ENCODE measurements at regions not wholly inside any gene's neighbourhood (a gene's known extent, or its start where the extent isn't known, plus 50 kb on each side); places are given as distances from the start of the nearest gene placed in this dataset.

DNA sequence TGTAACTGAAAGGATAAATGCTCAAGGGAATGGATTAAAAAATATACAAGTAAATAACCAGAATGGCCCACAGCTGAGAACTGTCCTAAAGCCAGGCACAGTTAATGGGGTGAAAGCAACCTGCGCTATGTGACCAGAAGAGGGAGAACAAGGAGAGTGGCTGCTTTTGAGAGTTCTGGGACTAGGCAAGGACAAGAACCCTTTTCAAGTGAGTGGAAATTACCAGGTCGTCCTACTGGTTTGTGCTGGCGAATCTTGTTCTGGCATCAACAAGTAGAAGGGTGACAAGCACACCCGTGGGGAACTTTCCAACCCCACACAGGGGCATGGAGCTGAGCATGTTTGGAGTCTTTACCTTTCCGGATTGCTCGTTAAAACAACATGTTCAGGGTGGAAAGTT, 82.8 kb downstream of the TMEM17 start:
- ATAC-seq (no peak), DNase-seq (ENCODE audit: low spot score in 2 of 2) (peak in 1 of 2 donors; percentile 41)
- Mint-ChIP-seq H3K9me3 (no peaks in the 10 kb centered on the region), H3K36me3 (no peaks in the 10 kb centered on the region), H3K27ac (no peak overlapping the region)

DNA sequence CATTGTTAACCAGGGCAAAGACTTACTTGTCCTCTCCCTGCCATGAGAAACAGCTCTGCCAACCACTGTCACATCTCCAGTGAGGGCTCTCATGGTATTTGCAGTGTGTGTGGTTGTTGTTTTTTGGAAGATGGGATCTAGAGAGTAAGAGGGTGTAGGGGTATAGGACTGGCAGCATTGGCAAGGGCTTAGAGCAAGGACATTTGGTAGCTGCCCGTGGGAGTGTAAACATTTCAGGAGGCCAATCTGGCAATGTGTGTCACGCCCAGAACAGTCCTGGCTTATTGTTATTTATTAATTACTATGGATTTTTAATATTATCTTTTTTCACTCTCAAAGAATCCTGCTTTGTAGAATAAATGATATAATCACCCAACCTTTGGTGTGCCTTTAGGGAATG, 90.5 kb downstream of the TMEM17 start:
- ATAC-seq (no peak), DNase-seq (ENCODE audit: low spot score in 2 of 2) (no peak)
- H3K36me3 Mint-ChIP-seq = no peaks in the 10 kb centered on the region
- H3K27ac Mint-ChIP-seq = no peak overlapping the region
- H3K9me3 Mint-ChIP-seq = no peaks in the 10 kb centered on the region

DNA sequence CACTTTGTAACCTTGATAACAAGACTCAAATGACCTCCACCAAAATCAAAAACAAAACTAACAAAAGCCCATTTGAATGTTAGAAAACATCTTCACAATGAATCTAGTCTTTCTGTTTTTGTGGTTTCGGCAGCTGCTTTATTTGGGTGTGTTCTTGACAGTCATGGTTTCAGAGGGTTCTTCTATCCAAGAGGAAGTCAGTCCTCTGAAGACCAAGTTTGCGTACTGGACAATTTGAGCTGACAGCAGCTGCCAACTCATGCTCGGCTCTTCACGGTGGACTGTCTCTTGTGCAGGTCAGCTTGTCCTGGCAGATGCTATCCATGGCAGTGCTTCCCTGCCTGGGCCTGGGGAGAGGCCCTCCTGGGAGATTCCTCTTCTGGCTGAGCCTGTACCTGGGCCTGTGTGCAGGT, 91.0 kb downstream of the TMEM17 start:
- Mint-ChIP-seq H3K36me3 (no peaks in the 10 kb centered on the region), H3K9me3 (no peaks in the 10 kb centered on the region), H3K27ac (no peak overlapping the region)
- ATAC-seq = peak in 1 of 2 donors; percentile 40
- no peak for DNase-seq (ENCODE audit: low spot score in 2 of 2)

DNA sequence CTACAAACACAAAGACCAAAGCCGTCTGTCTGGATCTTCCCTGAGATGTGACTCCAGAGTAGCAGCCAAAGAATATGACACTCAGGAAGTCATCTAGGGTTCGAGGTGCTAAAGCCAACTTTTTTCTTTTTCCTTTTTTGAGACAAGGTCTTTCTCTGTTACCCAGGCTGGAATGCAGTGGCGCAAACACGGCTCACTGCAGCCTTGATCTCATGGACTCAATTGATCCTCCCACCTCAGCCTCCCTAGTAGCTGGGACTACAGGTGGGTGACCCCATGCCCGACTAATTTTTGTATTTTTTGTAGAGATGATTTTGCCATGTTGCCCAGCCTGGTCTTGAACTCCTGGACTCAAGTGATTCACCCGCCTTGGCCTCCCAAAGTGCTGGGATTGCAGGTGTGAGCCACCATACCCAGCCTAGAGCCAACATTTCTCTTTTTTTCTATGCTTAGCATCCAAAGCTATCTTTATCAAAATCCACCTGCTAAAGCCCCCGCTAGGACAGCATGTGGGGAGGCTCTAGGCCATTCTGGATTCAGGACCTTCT, 92.8 kb downstream of the TMEM17 start:
- DNase-seq (ENCODE audit: low spot score in 2 of 2) (no peak), ATAC-seq (no peak)
- Mint-ChIP-seq H3K9me3 (no peaks in the 10 kb centered on the region), H3K27ac (peak overlapping the region in 1 of 2 donors; percentile 27), H3K36me3 (no peaks in the 10 kb centered on the region)

DNA sequence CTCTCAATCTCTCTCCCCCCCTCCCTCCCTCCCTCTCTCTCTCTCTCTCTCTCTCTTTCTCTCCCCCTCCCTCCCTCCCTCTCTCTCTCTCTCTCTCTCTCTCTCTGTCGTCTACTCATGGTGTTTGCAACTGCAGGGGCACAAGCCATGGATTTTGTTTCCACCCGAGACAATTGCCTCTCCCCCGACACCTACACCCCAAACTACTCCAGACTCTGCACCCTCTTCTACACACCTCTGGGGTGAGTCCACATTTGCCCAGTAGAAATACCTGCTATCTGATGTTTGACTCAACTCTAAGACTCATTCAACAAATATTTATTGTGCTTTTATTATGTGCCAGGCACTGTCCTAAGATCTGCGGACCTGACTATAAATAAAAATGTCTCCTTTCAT, 93.7 kb downstream of the TMEM17 start:
- H3K9me3 Mint-ChIP-seq = no peaks in the 10 kb centered on the region
- no peaks in the 10 kb centered on the region for H3K36me3 Mint-ChIP-seq
- ATAC-seq = peak in 1 of 2 donors; percentile 15
- no peak for DNase-seq (ENCODE audit: low spot score in 2 of 2)
- H3K27ac Mint-ChIP-seq = peak overlapping the region in 1 of 2 donors; percentile 22

DNA sequence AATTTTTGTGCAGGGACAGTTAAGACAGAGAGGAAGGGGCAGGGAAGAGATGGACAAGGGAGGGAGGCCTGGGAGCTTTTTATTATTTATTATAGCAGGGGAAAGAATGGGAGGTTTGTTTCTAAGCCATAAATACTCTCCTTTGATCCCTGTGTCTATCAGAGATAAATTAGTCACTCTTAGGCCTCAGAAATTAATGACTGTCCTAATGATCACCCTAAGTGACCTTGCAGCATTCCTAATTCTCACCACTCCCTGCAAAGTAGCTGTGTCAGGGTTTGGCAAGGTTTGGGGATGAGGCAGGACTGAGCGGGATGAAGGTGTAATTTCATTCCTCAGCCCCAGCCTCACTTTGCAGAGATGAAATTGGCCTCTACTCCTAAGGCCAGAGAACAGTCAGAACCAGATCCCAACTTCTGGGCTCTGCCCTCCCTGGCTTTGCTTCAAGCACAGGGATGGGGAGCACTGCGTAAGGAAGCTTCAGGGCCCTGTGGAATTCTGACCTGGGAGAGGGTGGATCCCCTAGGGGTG, 95.0 kb downstream of the TMEM17 start:
- Mint-ChIP-seq H3K27ac (peak overlapping the region in 1 of 2 donors; percentile 7), H3K9me3 (no peaks in the 10 kb centered on the region), H3K36me3 (no peaks in the 10 kb centered on the region)
- DNase-seq (ENCODE audit: low spot score in 2 of 2) = no peak
- ATAC-seq = no peak

DNA sequence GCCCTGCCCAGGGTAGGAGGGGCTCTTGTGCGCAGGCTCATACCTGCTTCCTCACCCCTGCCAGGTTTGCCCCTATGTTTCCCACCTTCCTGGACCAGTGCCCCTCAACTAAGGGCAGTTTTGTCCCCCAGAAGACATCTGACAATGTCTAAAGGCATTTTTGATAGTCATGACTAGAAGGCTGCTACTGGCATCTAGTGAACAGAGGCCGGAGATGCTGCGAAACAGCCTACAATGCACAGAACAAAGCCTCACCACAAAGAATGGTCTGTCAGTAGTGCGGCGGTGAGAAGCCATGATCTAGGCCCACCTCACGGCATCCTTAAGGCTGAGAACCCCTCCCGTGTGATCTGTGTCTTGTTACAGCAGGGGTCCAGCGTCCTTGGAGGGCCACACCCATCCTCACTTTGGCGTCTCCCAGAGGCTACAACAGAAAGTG, 96.0 kb downstream of the TMEM17 start:
- DNase-seq (ENCODE audit: low spot score in 2 of 2) (no peak), ATAC-seq (peak in 1 of 2 donors; percentile 26)
- Mint-ChIP-seq H3K36me3 (no peaks in the 10 kb centered on the region), H3K27ac (no peak overlapping the region), H3K9me3 (no peaks in the 10 kb centered on the region)

DNA sequence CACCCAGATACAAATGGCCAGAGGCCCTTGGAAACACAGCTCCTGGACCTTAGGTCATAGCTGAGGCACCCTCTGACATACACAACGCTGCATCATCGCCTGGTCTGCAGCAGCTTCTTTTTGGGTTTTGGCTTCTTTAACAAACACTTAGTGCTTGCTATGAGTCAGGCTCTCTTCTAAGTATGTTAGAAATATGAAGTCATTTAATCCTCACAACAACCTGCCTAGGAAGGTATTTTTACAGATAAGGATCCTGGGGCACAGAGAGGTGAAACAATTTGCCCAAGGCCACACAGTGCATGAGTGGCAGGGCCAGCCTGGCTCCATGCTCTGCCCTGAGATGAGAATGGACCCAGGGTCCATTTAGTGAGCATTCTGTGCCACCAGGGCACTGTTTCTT, 96.6 kb downstream of the TMEM17 start:
- Mint-ChIP-seq H3K27ac (no peak overlapping the region), H3K9me3 (no peaks in the 10 kb centered on the region), H3K36me3 (no peaks in the 10 kb centered on the region)
- ATAC-seq (peak; percentile 32 to 60), DNase-seq (ENCODE audit: low spot score in 2 of 2) (no peak)

DNA sequence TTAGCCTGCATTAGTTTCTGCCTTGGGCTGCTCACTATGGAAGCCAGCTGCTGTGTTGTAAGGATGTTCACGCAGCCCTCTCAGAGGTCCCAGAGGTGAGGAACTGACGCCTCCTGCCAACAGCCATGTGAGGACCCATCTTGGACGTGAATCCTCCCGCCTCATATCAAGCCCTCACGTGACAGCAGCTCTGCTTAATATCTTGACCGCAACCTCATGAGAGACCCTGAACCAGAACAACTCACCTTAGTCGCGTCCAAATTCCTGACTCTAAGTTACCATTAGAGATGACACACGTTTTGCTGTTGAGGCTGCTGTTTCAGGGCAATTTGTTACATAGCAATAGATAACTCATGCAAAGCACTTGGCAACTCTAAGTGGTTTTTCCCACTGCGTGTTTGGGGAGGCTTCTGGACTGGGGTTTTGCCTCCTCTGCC, 97.7 kb downstream of the TMEM17 start:
- H3K9me3 Mint-ChIP-seq = no peaks in the 10 kb centered on the region
- ATAC-seq (no peak), DNase-seq (ENCODE audit: low spot score in 2 of 2) (no peak)
- H3K36me3 Mint-ChIP-seq = no peaks in the 10 kb centered on the region
- peak overlapping the region in 1 of 2 donors; percentile 52 for H3K27ac Mint-ChIP-seq

DNA sequence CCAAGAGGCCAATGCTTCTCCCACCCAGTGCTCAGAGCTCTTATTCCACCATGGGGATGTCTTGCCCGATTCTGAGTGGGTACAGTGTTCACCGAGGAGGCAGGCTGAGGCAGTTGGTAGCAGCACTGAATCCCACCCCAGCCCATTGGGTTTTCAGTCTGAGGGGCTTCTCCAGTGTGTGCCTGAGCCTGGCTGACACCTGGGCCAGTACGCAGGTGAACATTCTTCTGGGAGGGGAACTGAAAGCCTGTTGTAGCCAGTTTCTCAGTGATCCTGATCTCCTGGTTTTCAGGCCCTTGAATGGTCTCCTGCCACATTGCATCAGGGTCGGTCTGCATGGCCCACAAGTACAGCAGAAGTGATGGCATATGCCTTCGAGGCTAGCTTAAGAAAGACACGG, 98.2 kb downstream of the TMEM17 start:
- Mint-ChIP-seq H3K36me3 (no peaks in the 10 kb centered on the region), H3K27ac (no peak overlapping the region), H3K9me3 (no peaks in the 10 kb centered on the region)
- DNase-seq (ENCODE audit: low spot score in 2 of 2) (no peak), ATAC-seq (no peak)

DNA sequence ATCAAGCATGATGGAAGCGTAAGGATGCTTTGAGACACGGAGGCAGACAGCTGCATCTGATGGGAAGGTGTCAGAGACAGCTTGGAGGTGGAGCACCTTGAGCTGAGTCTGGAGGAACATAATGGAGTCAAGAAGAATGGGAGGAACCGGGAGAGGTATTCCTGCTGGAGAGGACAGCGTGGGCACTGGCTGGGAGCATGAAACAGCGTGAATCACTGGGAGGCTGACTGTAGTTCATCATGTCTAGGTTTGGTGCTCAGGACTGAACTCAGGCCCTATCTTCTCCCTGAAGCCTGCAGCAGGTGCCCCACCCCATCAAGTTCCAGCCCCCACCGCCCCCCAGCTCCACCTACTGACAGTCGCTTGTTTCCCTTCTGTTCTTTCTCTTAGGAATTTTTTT, 98.6 kb downstream of the TMEM17 start:
- H3K27ac Mint-ChIP-seq = no peak overlapping the region
- DNase-seq (ENCODE audit: low spot score in 2 of 2) = no peak
- no peaks in the 10 kb centered on the region for H3K9me3 Mint-ChIP-seq
- no peak for ATAC-seq
- H3K36me3 Mint-ChIP-seq = no peaks in the 10 kb centered on the region

DNA sequence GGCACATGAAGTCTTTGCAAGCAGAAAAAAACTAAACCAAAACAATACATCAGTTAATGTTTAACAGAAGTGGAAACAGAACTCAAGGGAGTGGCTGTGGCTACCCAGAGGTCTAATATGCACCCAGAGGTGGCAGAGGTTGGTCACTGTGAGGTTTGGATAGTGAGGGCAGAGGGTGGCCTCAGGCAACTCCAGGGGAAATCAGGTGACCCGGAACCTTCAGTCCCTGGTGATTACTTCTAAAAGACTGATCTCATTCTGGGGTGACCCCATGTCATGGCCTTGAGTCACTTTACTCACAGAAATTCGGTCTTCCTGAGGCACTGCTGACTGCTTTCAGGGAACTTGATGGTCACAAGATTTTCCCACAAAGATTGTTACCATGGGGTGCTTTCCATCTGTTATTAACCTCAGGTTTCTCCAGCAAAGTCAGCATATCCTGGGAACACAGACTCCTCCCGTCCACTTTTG, 99.4 kb downstream of the TMEM17 start:
- H3K27ac Mint-ChIP-seq = no peak overlapping the region
- H3K9me3 Mint-ChIP-seq = no peaks in the 10 kb centered on the region
- DNase-seq (ENCODE audit: low spot score in 2 of 2) = no peak
- ATAC-seq = peak in 1 of 2 donors; percentile 31
- no peaks in the 10 kb centered on the region for H3K36me3 Mint-ChIP-seq

DNA sequence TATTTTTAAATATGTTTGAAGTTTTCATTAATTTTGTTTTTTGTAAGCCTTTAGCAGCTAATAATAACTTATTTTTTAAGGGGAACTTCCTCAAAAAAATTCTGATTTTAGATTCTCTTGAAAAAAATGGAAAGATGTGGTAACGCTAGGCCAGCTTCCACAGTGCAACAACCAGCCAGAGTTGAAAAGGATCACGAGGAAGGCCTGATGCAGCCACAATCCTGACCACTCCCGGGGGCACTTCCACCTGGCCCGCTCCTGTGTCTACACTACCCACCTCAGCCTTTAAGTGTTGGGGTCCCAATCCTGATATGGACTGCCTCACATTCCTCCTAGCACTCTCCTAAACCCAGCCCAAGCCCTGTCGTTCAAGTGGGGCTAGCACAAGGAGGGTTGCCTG, 101.1 kb downstream of the TMEM17 start:
- Mint-ChIP-seq H3K9me3 (no peaks in the 10 kb centered on the region), H3K27ac (no peak overlapping the region)
- ATAC-seq = no peak

DNA sequence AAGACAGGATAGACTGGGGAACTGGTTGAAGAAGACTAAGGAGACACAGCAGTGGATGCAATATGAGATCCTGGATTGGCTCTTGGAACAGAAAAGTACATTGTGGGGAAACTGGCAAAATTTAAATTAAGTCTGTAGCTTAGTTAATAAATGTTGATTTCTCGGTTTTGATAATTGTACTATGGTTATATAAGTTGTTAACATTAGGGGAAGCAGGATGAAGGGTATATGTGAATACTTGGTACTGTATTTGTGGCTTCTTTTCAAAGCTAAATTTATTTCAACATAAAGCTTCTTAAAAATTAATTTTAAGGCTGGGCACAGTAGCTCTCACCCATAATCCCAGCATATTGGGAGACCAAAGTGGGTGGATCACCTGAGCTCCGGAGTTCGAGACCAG, 103.8 kb downstream of the TMEM17 start:
- DNase-seq (ENCODE audit: low spot score in 2 of 2) = no peak
- no peak for ATAC-seq
- Mint-ChIP-seq H3K9me3 (no peaks in the 10 kb centered on the region), H3K36me3 (no peaks in the 10 kb centered on the region), H3K27ac (no peak overlapping the region)

More for the DNA sequence above, 101.1 kb downstream of the TMEM17 start:
- no peak for DNase-seq (ENCODE audit: low spot score in 2 of 2)
- H3K36me3 Mint-ChIP-seq = no peaks in the 10 kb centered on the region

DNA sequence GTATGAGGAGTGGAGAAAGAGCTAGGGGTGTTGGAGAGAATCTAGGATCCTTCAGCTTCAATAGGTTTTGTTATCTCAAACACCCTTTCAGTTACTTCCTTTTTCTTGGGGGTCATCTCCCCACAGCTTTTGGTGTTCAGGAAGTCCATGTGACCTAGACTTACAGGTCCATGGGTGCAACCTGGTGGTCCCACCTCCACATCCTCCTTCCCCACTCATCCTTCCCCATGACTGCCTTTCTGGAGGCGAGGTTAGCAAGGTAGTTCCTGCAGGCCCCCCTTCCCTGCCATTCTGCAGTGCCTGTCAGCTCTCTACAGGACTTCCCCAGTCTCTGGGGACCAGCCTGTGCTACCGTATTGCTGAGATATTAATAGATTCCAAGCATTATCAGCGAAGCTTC, 107.6 kb downstream of the TMEM17 start:
- Mint-ChIP-seq H3K36me3 (no peaks in the 10 kb centered on the region), H3K27ac (no peak overlapping the region), H3K9me3 (no peaks in the 10 kb centered on the region)
- DNase-seq (ENCODE audit: low spot score in 2 of 2) = no peak
- ATAC-seq = no peak

DNA sequence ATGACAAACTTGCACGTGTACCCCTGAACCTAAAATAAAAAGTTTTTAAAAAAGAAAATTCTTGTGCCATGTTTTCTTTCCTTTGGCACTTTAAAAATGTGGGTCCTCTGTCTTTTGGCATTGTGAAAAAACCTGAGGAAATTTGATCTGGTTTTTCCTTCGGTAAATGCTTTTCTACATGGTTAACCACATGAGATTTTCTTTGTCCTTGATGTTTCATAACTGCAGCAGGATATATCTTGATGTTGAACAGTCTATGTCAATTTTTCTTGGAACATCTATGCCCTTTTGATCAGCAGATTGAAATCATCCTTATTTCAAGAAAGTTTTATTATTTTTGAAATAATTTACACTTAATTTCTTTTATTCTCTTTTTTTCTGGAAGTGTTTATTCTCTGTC, 109.1 kb downstream of the TMEM17 start:
- no peak for ATAC-seq
- no peaks in the 10 kb centered on the region for H3K9me3 Mint-ChIP-seq

DNA sequence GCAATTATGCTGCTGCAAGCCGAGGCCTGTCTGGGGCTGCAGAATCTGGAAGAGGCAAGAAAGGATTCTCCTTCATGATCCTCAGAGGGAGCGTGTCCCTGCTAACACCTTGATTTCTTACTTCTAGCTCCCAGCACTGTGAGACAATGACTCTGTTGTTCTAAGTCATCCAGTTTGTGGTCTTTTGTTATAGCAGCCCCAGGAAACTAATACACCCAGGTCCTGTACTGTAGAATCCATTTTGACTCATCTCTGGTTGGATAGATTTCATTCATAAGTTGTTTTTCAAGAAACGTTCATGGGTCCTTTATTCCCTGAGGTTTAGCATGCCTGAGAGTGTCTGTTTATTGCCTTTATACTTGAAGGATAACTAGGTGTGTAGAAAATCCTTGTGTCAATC, 112.7 kb downstream of the TMEM17 start:
- no peak for DNase-seq (ENCODE audit: low spot score in 2 of 2)
- H3K9me3 Mint-ChIP-seq = no peaks in the 10 kb centered on the region
- no peak for ATAC-seq
- H3K36me3 Mint-ChIP-seq = no peaks in the 10 kb centered on the region
- no peak overlapping the region for H3K27ac Mint-ChIP-seq

More for the DNA sequence above, 109.1 kb downstream of the TMEM17 start:
- H3K27ac Mint-ChIP-seq = no peak overlapping the region
- no peaks in the 10 kb centered on the region for H3K36me3 Mint-ChIP-seq
- DNase-seq (ENCODE audit: low spot score in 2 of 2) = no peak

DNA sequence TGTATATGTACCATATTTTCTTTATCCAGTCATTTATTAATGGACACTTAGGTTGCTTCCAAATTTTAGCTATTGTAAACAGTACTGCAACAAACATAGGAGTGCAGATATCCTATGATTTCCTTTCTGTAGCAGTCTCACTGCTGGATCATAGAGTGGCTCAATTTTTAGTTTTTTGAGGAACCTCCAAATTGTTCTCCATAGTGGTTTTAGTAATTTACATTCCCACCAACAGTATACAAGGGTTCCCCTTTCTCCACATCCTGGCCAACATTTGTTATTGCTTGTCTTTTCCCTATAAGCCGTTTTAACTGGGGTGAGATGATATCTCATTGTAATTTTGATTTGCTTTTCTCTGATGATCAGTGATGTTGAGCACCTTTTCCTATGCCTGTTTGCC, 114.3 kb downstream of the TMEM17 start:
- H3K36me3 Mint-ChIP-seq = peaks cover 0 to 1% of the 10 kb centered on the region in 2 donors
- H3K9me3 Mint-ChIP-seq = peaks cover 0 to 2% of the 10 kb centered on the region in 2 donors
- DNase-seq (ENCODE audit: low spot score in 2 of 2) (no peak), ATAC-seq (no peak)
- H3K27ac Mint-ChIP-seq = no peak overlapping the region
